NOMO-1 treated with DMSO at 0.1 percent for 48 hours (cell line): ENCODE measurements at regions not wholly inside any gene's neighbourhood (a gene's known extent, or its start where the extent isn't known, plus 50 kb on each side); places are given as distances from the start of the nearest gene placed in this dataset.
"Not testable (repeated sequence)": the region's sequence is repeated elsewhere in the genome, so short reads cannot be mapped to it uniquely, and the experiment has no call there.

Experiments used
- DNase-seq: peaks from one replicate; lab custom pipeline; 2025; ENCODE audit not compliant: unreplicated experiment; lab: John Stamatoyannopoulos, UW

- not testable (repeated sequence) for DNase-seq
Measured at GRCh38 chr2:185988907-185989306, 250.3 kb downstream of the FSIP2 start.

GRCh38 chr2:185990861-185991525 is 252.4 kb downstream of the FSIP2 start:
- no peak for DNase-seq

DNA sequence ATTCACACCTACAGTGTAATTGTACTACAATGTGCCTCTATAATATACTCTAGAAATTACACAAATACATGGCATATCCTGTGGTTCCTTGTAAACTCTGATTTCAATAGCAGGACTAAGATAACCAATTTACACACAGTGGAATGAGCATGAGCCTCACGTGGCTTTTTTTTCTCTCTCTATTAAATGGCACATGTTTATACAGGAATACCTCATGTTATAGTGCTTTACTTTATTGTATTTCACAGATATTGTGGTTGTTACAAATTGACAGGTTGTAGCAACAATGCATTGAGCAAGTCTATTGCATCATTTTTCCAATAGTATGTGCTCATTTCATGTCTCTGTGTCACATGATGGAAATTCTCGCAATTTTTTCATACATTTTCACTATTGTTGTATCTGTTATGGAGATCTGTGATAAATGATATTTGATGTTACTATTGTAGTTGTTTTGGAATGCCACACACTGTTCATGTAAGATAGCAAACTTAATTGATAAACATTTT is 260.0 kb downstream of the FSIP2 start:
- no peak for DNase-seq

DNA sequence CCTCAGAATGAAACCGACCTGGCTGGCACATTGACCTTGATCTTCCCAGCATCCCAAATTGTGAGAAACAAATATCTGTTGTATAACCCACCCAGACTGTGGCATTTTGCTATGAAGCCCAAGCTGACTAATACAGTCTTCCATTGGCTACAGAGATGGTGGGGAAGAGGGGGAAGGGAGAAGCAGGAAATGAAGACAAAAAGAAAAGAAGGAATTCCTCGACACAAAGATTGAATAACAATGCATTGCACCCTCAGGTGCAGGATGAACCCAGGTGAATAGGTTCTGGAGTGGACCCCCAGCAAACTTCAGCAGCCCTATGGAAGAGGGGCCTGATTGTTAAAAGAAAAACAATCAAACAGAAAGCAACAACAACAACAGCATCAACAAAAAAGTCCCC is 270.7 kb downstream of the FSIP2 start:
- no peak for DNase-seq

DNA sequence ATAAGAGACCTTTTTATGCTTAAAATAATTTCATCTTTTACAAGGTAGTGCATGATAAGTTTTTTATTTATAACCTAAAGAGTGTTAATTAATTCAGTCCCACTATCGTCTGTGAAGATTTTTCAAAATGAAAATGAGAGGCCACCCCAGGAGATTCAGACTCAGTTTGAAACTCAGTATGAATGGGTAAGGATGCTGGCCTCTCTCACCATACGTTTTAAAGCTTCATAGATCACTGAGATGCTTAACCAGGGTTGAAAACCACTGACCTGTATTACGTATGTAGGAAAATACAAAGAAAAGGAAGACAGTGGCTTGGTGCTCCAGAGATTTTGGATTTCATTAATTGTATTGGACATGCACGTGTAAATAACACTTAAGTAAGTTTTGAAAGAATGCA is 278.7 kb downstream of the FSIP2 start:
- no peak for DNase-seq

DNA sequence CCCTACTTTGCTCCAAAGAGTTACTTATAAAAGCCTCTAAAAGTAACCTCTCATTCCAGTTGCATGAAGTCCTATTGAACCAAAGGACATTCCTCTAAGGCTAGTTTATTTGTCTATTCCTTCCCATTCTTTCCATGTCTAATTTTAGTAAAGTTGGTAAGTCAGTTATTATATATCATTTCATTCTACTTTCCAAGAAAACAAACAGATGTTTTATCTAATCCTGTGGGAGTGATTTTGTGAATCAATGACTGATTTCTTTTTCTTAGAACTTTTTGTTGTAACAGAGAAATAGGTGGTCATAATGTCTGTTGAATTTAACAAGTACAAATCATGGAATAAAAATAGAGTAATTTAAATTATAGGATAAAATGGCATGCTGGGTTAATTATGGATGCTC is 286.3 kb downstream of the FSIP2 start:
- no peak for DNase-seq

DNA sequence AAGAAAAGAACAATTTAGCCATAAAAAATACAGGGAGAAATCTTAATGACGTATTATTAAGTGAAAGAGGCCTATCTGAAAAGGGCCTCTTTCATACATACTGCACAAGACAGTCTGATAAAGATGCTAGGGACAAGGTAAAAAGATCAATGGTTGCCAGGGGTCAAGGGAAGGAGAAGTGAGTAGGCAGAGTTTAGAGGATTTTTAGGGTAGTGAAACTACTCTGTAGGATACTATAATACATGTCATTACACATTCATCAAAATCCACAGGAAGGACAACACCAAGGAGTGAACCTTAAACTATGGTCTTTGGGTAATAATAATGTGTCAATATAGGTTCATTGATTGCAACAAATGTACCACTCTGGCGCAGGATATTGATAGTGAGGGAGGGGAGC is 289.3 kb downstream of the FSIP2 start:
- DNase-seq = peak; percentile 79

DNA sequence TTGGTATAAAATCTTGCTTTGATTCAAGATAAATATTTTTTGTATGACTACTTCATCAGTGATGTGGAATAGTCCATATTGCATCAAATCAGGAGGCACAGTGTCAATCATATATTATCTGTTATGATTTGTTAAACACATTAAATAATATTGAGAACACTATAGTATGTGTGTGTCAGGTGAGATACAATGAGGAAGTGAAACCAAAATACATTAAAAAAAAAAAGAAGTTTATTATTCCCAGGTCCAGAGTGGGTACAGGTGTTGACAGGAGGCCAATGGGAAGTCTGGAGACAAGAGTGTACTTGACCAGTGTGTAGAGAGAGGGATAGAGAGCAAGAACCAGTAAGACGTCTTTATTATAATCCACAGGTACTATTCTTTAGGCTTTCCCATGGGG is 292.6 kb downstream of the FSIP2 start:
- DNase-seq = no peak

DNA sequence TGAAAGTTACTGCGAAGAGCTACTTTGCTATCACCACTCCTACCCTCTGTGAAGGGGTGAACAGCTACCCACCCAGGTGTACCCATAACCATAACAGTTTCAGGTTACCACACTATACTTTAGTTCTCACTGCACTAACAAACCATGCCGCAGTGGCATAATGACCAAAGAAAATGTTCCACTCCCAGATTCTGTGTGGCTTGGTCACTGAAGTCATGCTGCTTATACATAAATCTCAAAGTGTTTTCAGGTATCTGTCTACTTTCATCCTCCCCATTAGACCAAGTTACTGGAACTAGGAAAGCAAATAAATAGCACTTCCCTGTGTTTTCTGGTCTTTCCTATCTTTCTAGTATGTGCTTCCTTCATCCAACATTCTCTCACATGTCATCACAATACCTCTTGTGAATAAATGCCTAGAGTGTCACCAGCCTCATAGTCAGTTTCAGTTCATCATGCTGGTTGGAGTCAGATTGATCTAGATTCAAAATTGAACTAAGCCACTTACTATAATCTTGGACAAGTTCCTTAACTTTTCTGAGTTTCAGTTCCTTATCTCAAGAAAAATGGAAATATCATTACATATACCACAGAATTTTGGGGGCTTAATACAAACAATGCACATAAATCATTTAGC is 293.6 kb downstream of the FSIP2 start:
- peak; percentile 64 for DNase-seq

- DNase-seq = no peak
Measured at GRCh38 chr2:186032930-186033329, 294.3 kb downstream of the FSIP2 start.

DNA sequence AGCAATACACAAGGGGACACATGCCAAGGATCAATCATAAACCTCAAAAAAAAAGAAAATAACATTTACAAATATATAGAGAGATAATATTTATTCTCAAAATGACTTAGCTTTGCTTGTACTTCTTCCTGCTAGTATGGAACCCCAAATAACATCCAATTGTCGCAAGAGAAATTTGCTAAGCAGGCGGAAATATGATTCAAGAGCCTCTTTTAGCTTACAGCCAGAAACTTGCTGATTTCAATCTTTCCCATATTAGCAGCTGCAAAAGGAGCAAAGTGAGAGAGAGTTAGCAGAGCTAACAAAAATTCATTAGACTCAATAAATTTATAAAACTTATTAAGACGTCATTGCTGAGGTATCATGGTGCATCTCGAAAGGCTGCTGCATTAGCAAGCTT is 294.9 kb downstream of the FSIP2 start:
- DNase-seq = no peak

DNA sequence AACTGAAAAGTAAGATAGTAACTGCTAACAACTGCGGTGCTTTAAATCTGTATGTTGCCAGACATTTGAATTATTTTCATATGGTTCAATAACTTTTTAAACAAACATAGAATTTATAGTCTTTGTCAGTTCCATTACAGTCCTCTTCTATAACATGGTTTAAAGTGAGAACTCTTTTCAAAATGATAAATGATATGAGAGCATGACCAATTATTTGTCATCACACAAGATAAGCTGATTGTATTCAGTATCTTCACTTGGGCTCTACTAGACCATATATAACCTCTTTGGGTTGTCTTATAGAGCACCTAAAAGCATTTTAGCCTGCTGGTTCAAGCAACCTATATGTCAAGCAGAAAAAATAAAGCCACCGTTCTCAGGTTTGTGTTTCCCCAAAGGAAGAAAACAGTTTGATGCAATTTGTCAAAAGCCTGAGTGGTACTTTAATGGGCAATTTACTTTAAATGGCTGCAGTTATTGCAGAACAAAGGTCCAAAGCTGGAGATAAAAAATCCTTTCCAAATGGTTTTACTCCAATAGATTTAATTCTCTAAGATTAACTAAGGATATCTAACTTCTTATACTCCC is 298.4 kb downstream of the FSIP2 start:
- DNase-seq = no peak

DNA sequence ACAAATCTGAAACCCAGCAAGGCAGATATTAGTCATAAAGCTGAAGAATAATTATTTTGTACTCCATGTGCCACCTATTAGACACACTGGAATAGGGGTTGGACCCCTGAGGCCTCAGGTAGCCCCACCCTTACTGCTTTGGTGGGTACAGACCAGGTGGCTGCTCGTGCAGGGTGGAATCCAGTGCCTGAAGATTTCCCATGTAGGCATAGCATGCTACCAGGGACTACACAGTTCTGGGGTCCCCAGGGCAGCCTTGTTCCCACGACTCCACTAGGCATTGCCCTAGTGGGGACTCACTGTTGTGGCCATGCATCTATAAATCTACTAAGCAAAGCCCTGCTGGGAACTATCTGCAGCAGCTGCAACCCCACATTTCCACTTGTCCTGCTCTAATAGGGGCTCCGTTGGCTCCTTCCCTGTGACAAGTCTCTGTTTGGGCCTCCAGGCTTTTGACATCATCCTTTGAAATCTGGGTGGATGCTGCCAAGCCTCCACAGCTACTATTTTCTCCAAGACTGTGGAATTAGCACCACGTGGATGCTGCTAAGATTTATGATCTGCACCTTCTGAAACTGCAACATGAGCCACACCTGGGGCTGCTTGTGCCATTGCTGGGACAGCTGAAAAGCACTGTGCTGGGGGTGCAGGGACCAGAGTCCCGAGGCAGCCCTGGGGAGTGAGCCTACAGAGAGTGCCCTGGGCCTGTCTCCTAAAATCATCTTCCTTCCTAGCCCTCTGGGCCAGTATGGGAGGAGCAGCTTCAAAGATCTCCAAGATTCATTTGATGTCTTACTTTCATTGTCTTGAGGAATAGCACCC is 303.8 kb downstream of the FSIP2 start:
- DNase-seq = no peak

DNA sequence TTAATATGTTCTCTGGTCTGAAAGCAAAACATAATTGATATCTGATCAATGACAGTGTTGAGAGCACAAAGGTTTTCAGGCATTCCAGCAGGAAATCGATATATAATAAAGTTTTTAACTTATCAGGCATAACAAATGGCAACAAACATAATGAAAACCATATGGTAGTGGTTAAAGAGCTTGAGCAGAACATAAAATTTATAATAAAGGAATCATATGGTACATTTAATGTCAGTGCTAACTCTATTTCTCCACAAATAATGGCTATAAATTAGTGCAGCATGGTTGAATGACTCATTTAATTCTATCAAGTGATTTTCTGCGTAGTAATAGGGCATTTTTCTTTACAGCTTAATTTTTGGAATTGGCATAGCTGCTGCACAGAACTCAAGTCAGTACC is 306.2 kb downstream of the FSIP2 start:
- no peak for DNase-seq

DNA sequence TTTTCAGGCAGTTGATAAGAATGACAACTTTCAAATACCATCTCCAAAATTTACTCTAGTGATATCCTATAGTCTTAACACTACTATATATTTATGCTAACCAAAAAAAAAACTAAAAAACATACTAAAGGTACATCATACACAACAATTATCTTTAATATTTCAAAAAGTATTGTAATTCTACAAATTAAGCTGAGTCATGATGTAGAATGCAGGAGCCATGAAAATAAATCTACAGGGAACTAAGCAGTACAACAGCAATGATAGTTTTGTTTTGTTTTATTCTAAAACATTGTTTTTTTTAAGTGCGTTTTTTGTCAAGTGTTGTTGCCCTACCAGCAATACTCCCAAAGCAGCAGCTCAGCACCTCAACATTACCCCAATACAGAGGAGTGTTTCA is 314.3 kb downstream of the FSIP2 start:
- no peak for DNase-seq

- DNase-seq = no peak
Measured at GRCh38 chr2:186058614-186059013, 320.0 kb downstream of the FSIP2 start.

DNA sequence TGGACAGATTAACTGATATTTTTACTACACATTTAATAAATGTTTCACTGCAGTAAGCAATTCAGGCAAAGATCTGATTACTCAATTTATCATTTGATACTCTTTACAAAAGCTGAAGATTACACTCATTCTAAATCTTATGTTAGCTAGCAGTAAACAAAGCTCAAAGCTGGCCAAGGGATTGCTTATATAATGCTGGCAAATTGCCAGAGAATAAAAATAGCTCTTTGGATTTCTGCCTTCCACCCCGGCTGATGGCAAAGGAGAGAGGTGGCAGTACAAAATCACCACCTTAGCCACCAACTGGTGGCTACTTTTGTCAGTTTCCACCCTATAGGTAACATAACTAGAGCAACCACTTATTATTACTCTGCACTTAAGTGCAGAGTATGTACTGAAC is 320.5 kb downstream of the FSIP2 start:
- DNase-seq = no peak

DNA sequence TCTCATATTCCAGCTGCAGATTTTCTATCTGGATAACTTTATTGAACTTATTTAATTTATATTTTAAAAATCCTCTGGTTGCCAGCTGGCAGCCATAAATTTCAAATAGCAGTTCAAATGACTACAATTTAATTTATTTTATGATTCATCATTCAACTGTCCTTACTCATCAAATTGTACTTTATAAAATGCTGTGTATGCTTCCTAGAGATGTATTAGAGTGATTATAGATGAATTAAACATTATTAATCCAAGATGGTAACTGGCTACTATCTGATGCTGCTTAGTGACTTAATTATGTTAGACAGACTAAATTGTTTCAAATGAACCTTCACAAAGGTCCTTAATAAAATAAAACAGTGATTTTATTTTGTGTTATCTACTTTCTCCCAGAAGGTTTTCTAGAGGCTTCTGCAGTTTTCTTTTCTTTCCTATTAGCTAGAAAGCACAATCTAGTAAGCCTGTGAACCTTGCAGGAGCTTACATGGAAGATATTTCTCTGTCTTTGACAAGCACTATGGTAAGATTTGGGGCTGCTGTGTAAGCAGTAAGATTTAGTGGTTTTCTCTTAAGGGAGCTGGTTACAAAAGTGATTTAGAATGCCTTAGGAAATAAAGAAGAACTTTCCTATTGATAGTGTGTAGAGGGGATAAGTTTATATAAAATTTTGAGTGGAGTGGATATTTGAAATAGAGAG is 322.3 kb downstream of the FSIP2 start:
- no peak for DNase-seq

DNA sequence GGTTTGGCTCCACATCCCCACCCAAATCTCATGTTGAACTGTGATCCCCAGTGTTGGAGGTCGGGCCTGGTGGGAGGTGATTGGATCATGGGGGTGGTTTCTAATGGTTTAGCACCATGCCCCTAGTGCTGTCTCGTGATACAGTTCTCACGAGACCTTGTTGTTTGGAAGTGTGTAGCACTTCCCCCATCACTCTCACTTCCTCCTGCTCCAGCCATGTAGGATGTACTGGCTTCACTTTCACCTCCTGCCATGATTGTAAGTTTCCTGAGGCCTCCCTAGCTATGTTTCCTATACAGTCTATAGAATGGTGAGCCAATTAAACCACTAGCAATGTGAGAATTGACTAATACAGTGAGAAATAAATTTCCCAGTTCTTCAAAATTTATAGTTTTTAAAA is 325.9 kb downstream of the FSIP2 start:
- peak; percentile 12 for DNase-seq

GRCh38 chr2:186065491-186065890 is 326.9 kb downstream of the FSIP2 start:
- no peak for DNase-seq
